ENCODE measurements at regions not wholly inside any gene's neighbourhood (a gene's known extent, or its start where the extent isn't known, plus 50 kb on each side); places are given as distances from the start of the nearest gene placed in this dataset.

DNA sequence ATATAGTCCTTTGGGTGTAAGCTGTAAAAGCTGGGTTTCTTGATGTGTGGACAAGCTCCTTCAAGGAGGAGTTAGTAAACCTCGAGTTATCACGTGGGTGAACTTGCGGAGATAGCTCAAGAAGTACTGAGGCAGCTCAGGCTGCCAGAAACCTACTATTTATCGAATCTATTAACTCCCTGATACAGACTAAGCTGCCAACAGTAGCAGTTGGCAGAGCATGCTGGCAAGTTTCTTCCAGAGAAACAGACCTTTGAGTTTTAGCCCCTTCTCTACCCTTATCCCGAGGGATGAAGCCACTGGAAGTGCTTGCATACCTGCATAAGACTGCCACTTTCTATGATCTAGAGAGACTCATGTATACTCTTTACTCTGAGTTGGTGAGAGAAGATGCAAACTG is 624.5 kb upstream of the USP24 start:
- DNase-seq = no peak

- no peak for DNase-seq
These were observed 624.1 kb upstream of the USP24 start for GRCh38 chr1:55839221-55839620.

DNA sequence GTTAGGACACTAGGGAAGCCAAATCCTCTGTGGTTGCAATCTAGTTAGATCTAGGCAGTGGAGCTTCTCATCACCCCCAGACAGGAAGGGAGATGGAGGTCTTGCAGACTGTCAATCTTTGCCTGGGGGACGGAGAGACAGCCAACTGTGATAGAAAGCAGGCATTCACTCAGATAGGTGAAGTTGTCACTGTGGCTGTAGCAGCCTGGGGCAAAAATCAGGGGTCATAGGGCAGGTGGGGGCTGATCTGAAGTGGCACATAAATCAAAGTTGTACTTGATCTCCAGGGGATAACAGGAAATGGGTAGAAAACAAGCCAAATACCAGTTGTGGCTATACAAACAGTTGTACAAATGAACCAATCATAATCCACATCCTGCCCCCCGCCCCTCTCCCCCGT is 620.9 kb upstream of the USP24 start:
- no peak for DNase-seq

DNA sequence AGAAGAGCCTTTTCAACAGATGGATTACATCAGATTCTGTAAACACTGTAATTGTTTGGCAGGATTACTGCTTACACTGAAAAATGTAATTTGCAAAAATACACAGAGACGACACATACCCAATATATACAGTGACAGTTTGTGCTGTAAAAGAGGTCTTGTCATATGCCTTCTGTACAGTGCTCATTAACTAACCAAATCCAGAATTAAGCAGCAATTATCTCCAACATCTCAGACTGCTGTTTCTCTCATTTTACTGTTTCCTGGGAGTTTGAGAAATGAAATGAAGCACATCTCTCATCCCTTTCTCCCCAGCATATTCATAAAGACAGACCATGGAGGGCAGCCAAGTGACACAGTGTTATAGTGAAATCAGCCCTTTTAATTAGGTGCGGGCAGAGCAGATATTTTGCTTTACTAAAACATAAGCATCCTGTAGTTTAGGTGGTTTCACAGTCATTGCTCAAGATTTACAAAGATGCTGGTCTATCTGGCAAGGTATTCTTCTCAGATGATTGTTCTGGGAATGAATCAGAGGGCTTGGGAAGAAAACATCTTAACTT is 618.4 kb upstream of the USP24 start:
- no peak for DNase-seq

DNA sequence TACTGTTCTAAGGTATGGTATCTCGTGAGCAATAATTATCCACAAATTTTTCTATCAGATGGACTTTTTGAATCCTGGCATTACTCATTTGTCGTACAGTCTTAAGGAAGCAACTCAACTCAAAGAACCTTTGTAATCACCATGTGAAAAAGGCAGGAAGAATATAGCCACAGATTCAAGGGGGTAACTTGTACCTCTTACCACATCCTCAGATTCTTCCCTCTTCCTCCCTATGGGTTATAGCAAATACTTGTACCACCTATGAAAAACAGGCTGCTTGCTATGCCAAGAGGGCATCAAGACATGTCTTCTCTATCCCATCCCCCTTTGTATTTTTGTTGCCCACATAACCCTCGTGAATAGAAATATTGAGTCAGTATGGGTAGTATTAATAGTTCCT is 616.6 kb upstream of the USP24 start:
- DNase-seq = no peak

- no peak for DNase-seq
These were observed 612.9 kb upstream of the USP24 start for GRCh38 chr1:55828044-55828443.

- DNase-seq = no peak
These were observed 612.2 kb upstream of the USP24 start for GRCh38 chr1:55827350-55827749.

- no peak for DNase-seq
These were observed 611.4 kb upstream of the USP24 start for GRCh38 chr1:55826381-55827080.

GRCh38 chr1:55825461-55825860 is 610.3 kb upstream of the USP24 start:
- no peak for DNase-seq

DNA sequence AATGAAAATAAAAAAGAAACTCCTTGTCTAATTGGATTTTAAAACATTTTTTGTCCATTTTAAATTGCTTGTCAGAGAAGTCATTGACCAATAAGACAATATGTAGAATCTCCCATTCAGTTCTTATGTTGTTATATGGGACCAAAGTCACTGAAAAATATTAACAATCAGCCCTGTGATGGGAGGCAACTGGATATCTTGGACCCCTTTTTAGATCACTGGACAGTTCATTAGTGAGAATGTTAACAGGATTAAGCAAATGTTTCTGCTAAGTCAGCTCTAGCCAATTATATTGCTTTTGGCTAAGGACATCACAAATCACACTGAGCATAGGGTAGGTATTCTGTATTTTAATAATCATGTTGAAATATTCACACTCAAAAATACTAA is 609.1 kb upstream of the USP24 start:
- no peak for DNase-seq

DNA sequence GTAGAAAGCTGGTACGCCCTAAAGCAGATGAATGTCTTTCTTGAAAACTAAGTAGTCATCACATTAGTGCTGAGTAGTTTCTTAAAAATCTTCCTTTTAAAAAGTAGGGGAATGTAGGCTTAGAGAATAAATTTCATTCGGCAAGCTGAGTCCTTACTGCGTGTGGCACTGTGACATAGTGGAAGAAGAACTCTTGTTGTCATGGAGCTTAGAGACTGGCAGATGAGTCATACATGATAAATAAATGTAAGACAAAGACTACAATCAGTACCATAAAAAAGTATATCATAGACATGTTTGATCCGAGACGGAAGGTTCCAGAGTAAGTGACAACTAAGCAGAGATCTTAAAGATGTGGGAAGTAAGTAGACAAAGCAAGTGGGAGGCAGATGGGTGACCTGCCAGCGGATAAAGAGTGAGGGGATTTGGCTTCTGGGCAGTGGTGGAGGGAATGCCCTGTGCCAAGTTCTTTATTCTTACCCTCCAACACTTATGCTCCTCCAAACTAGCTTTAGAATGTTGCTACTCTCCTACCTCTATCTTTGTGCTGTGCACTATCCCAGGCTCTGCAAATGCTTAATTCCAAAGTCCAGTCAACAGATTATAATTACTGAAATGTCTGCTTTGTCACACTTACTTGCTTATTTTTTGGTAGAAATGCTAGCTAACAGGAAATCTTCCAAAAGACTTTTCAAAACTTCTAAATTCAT is 608.5 kb upstream of the USP24 start:
- no peak for DNase-seq

- no peak for DNase-seq
These were observed 607.7 kb upstream of the USP24 start for GRCh38 chr1:55822891-55823290.

GRCh38 chr1:55821234-55821633 is 606.1 kb upstream of the USP24 start:
- no peak for DNase-seq

GRCh38 chr1:55820501-55820900 is 605.3 kb upstream of the USP24 start:
- no peak for DNase-seq

DNA sequence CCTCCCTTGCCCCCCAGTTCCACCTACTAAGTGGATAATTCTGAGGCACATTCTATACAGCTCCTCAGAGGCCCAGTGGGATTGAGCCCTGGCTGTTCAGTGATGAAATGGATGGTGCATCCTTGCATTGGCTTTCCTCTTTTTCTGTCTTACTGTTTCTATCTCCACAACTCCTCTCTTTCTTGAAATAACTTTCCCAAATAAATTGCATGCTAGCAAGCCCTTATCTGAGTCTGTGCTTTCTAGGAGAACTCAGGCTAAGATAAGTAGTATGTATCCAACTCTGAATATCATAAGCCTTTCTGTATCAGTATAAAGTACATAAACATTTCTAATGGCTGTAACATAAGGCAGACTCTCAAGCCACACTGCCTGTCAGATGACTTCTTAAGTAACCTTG is 603.8 kb upstream of the USP24 start:
- DNase-seq = no peak

DNA sequence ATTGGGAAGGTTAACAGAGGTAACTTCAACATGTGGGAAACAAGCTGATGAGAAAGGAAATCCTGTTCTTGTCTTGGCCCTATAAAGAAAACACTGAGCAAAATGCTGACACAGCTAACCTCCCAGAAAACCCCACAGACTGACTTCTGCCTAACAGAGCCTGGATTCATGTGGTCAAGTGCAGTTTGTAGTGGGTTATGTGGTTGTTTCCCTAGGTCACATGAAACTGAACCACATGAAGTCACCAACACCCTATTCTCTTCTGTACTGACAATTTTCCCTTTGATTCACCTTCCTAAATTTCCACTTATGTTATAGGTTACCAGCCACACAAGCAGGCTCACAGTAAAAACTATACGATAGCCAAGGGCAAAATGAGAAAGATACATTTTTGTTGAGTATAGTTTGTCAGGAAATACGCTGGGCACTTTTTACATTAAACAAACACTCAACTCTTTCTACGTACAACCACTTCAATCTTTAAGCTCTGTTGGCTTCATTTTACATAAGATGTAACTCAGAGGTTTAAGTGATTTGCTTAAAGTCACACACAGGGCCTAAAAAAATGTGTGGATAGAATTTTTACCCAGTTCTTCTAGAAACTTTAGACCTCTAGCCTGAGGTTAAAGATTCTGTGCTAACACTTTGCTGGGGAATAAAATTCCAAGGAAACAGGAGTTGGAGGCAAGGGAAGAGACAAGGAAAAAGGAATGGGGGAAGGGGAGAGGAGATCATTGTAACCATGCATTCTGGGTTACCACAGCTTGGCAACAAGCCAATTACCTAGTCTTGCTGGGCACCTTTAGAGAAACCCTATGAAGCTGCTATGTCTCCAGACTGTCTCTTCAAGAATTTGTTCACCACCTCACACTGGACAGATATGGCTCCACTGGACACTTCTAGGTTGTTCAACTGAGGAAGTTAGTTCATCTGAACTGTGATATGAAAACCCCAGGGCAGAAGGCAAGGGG is 601.6 kb upstream of the USP24 start:
- DNase-seq = no peak

DNA sequence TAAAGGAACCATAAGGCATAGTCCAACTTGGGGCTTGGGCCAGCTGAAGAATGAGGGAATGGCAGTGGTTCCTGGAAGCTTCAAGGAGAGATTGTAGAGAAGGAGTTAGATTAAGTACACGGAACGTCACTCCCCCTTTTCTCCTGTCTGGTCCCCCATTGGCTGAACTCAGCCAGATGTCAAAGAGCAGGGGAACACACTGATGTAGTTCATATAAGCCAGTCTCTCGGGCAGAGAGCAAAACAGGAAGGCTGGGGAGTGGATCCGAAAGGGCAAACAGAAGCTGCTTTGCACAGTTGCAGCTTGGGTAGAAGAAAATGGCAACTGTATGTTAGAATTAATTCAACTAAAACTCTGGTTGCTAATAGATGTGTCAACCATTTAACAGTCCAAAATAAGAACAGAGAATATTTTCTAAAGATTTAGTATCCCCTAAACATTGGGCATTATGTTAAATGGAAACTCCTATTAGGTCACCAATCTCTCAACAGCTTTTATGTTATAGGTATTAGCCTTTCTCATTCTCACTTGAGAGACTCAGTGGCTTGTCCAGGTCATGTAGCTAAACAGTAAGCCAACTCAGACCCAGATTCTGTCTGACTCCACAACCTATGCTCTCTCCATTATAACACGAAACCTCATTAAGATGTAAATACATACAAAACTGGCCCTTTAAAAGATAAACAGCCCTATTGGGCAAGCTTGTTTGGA is 600.7 kb upstream of the USP24 start:
- DNase-seq = no peak

- no peak for DNase-seq
These were observed 599.8 kb upstream of the USP24 start for GRCh38 chr1:55814967-55815366.

DNA sequence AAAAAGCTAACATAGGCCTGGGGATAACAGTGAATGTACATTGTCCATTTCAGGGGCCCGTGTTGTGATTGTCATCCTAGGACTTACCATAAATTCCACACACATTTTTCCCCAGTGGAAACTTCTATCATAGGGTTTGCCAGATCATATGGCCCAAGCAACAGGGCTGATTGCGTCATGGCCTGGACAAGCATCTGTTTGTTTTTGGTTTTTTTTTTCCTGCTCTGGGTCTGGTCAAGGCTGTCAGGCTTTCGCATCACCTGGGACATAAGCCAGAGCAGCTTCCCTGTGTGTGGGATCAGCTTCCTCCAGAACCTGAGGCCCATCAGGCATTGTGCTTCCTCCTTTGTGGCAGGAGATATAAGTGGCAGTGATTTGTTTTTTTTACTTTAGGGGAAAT is 598.5 kb upstream of the USP24 start:
- DNase-seq = no peak

GRCh38 chr1:55812281-55812680 is 597.1 kb upstream of the USP24 start:
- no peak for DNase-seq

DNA sequence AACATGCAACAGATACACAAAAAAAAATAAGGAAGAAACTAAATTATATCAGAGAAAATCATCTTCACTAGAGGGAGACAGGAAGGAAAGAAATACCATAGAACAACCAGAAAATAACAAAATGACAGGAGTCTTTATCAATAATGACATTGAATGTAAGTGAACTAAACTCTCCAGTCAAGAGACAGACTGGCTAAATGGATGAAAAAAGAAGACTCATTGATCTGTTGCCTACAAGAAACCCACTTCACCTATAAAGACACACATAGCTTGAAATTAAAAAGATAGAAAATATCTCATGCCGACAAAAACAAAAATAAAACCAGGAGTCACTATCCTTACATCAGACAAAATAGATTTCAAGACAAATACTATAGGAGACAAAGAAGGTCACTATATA is 593.1 kb upstream of the USP24 start:
- no peak for DNase-seq

GRCh38 chr1:55803429-55803828 is 588.3 kb upstream of the USP24 start:
- DNase-seq = no peak

GRCh38 chr1:55801481-55801880 is 586.3 kb upstream of the USP24 start:
- no peak for DNase-seq
